T-helper 17 cell (primary cell): ENCODE measurements at regions not wholly inside any gene's neighbourhood (a gene's known extent, or its start where the extent isn't known, plus 50 kb on each side); places are given as distances from the start of the nearest gene placed in this dataset.
A peak's percentile ranks its signal among the peaks of the same experiment; 100 is the strongest.
"Not testable (repeated sequence)": the region's sequence is repeated elsewhere in the genome, so short reads cannot be mapped to it uniquely, and the experiment has no call there.

ENCODE experiments used
- ATAC-seq: fragments of 150-1000 bp; cut with Tn5 transposase; 2 replicates; pipeline ENCODE4 v1.10.0; 2021; ENCODE audit warnings: mild to moderate bottlenecking, moderate library complexity
- DNase-seq, 3 donors: peaks; one replicate each; pipeline versions ENCODE4 v3.0.0 to v3.0.0-alpha.2; 2020 to 2021
- H3K9me3 ChIP-seq: one replicate; pipeline ENCODE4 v1.7.0; 2013; ENCODE audit warnings: low read length, mild to moderate bottlenecking; ENCODE audit not compliant: control insufficient read depth, poor library complexity, severe bottlenecking
- H3K27ac Mint-ChIP-seq: one replicate; pipeline ENCODE4 v1.8.0; 2022; ENCODE audit warnings: mild to moderate bottlenecking, moderate library complexity, mixed read lengths
- H3K27me3 Mint-ChIP-seq: one replicate; pipeline ENCODE4 v1.8.0; 2022; ENCODE audit warnings: mixed read lengths
- H3K36me3 Mint-ChIP-seq: one replicate; pipeline ENCODE4 v1.8.0; 2022; ENCODE audit warnings: low read depth, mixed read lengths
- H3K4me1 Mint-ChIP-seq: one replicate; pipeline ENCODE4 v1.8.0; 2022; ENCODE audit warnings: mild to moderate bottlenecking, mixed read lengths
- H3K4me3 Mint-ChIP-seq: one replicate; pipeline ENCODE4 v1.8.0; 2022; ENCODE audit warnings: mild to moderate bottlenecking, moderate library complexity, mixed read lengths

DNA sequence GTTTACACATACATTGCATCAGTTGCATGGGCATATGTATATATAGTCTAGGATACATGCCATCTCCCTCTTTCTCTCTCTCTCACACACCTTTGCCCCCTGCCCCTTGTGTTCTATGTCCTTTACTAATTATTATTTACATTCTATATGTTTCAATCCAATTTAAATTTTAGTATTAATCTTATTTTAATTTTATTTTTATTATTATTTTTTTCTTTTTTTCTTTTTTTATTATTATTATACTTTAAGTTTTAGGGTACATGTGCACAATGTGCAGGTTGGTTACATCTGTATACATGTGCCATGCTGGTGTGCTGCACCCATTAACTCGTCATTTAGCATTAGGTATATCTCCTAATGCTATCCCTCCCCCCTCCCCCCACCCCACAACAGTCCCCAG is 421.1 kb downstream of the CCER1 start:
- not testable (repeated sequence) for H3K27me3 Mint-ChIP-seq, ATAC-seq, H3K36me3 Mint-ChIP-seq, H3K4me3 Mint-ChIP-seq, DNase-seq, H3K9me3 ChIP-seq, H3K4me1 Mint-ChIP-seq, H3K27ac Mint-ChIP-seq

DNA sequence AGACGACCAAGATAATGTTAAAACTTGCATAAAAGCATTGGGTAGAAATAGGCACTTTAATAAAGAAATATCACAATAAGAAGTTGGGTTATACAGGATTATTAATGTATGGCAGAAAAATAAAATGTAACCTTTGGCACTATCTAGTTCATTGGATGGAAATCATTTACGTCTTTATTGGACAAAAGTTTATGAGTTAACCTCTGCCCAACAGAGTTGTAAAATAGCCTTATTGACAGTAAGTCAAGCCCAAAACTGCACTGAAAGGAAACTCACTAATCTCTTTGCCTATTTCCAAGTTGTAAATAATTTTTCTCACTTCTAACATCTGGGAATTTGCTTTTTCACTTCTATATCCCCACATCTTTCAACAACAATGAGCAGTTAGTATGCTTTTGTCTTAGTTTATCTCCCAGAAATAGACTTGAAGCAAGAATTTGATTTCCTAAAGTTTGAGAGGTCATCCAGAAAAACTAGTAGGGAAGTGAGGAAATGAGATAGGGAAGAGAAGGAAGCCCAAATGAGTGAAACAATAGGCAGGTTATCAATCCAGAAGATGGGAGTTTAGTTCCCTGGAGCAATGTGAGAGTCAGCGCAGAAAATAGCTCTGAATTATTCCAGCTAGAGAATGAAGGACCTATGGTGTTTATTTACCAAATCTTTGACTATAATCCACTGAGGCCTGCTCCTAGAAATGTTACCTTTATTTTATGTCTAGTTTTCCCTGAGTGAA is 434.8 kb downstream of the CCER1 start:
- Mint-ChIP-seq H3K4me1 (peaks cover 4% of the 10 kb centered on the region), H3K36me3 (no peaks in the 10 kb centered on the region), H3K27me3 (no peaks in the 10 kb centered on the region), H3K27ac (no peak overlapping the region), H3K4me3 (no peak overlapping the region)
- no peak for DNase-seq
- no peak for ATAC-seq
- H3K9me3 ChIP-seq, result no peaks in the 10 kb centered on the region

DNA sequence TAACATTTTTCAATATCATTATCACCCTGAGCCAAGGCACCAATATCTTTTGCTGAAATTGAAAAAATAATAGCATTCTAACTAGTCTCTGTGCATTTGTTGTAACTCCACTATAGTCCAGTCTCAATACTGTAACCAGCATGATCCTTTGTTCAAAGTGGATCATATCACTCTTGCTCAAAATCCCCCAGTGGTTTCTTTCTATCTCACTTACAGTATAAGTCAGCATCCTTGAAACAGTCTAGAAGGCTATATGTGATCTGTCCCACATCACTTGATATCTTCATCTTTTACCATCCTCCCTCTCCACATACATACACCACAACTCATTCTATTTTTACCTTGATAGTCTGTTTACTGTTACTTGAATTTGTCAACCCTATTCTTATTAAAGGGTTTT is 435.7 kb downstream of the CCER1 start:
- H3K27ac Mint-ChIP-seq, result no peak overlapping the region
- ATAC-seq, result no peak
- DNase-seq, result no peak
- no peaks in the 10 kb centered on the region for H3K9me3 ChIP-seq
- H3K4me1 Mint-ChIP-seq, result peaks cover 5% of the 10 kb centered on the region
- no peaks in the 10 kb centered on the region for H3K36me3 Mint-ChIP-seq
- no peaks in the 10 kb centered on the region for H3K27me3 Mint-ChIP-seq
- no peak overlapping the region for H3K4me3 Mint-ChIP-seq

DNA sequence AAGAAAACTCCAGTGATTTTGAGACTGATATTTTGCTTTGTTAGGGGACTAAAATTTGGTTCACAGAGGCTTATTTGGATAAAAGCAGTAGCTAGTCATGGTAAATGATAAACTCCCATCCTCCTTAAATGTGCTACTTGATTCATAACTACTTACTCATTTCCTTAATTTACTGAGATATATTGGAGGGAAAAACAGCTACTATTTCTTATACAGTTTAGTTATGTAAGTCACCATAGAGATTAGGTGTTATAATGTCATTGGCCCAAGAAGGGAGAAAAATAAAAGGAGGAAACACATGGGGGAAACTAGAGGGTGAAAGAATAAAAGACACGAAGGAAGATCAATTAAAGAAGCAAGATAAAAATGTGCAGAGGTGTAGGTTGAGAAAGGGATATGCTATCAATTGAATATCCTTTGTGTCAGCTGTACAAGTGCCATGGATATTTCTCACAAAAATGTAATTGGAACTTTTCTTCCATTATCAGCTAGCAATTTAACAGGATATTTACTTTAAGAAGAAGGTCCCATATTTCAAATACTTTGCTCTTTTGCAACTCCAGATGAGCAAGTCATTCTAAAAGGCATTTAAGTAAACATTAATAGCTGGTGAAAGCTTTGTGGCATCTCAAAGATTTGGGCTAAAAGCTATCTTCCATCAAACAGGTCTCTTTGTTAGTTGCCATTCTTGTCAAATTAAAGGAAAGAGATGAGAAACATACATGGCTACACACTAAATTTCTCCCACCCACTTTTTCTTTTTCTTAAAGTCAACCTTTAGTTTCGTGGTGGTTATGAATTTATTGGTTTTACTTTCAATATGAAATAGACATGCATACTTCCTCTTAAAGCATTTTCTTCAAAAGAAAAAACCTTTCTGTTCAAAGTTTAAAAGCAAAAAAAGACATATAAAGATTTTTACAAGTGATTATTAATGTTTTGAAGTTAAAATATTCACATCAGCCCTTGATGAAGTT is 439.5 kb downstream of the CCER1 start:
- Mint-ChIP-seq H3K4me3 (peak overlapping the region; percentile 53), H3K27me3 (peaks cover 12% of the 10 kb centered on the region), H3K27ac (no peak overlapping the region), H3K36me3 (no peaks in the 10 kb centered on the region), H3K4me1 (peaks cover 5% of the 10 kb centered on the region)
- H3K9me3 ChIP-seq, result no peaks in the 10 kb centered on the region
- ATAC-seq, result no peak
- no peak for DNase-seq

DNA sequence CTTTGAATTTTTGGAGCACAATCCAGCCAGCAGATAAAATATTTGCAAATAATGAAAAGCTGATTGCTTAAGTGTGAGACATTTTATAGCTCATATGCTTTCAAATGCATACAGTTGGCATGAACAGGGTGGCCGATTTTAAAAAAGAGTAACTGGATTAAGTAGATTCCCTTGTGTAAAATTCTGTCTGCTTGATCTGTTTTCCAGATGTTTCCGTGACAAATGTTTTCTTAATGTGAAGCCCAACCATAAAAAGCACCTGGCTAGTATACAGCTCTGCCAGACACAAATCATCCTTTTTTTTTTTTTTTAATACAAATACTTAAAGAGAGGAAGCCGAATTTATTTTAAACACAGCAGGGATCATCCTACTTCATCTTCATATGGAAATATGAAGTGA is 440.7 kb downstream of the CCER1 start:
- no peaks in the 10 kb centered on the region for H3K9me3 ChIP-seq
- Mint-ChIP-seq H3K27me3 (peaks cover 12% of the 10 kb centered on the region), H3K36me3 (no peaks in the 10 kb centered on the region), H3K27ac (no peak overlapping the region), H3K4me1 (peaks cover 5% of the 10 kb centered on the region), H3K4me3 (no peak overlapping the region)
- ATAC-seq (no peak), DNase-seq (no peak)

DNA sequence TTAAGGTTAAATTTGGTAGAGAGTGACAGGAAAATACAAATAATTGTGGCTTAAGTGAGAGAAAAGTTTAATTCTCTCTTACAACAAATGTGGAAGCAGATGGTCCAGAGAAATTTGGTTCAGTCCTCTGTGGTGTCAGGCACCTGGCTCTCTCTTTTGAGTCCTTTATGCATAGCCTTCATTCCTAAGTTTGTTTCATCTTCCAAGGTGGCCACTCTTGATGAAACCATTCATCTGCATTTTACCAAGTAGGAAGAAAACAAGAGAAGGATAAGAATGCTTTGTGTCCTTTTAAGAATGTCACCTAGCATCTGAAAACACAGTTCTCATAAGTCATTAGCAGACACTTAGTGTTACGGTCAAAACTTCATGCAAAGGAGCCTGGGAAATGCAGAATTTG is 442.5 kb downstream of the CCER1 start:
- ATAC-seq (no peak), DNase-seq (no peak)
- Mint-ChIP-seq H3K27me3 (peaks cover 12% of the 10 kb centered on the region), H3K4me3 (no peak overlapping the region), H3K27ac (no peak overlapping the region), H3K36me3 (no peaks in the 10 kb centered on the region), H3K4me1 (peaks cover 5% of the 10 kb centered on the region)
- H3K9me3 ChIP-seq, result no peaks in the 10 kb centered on the region

DNA sequence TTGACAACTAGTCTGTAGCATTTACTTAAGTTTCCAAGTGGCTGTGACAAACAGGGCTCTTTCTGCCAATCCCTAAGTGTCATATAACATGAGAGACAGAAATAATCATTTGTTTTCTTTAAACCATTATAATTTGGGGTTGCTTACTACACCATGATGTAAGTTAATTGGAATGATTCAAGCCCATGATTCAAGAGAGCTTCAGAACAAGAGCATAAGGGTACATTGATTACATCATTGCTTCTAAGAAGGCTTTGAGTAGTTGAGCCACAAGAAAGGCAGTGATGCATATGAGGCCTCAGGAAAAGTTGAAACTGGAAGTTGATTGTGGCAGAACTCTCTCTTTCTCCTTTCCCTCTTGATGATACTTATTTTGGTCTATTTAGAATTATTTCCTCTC is 444.0 kb downstream of the CCER1 start:
- peaks cover 5% of the 10 kb centered on the region for H3K4me1 Mint-ChIP-seq
- H3K36me3 Mint-ChIP-seq, result no peaks in the 10 kb centered on the region
- no peak overlapping the region for H3K27ac Mint-ChIP-seq
- H3K9me3 ChIP-seq, result no peaks in the 10 kb centered on the region
- DNase-seq, result no peak
- H3K27me3 Mint-ChIP-seq, result peaks cover 12% of the 10 kb centered on the region
- H3K4me3 Mint-ChIP-seq, result no peak overlapping the region
- ATAC-seq, result no peak

DNA sequence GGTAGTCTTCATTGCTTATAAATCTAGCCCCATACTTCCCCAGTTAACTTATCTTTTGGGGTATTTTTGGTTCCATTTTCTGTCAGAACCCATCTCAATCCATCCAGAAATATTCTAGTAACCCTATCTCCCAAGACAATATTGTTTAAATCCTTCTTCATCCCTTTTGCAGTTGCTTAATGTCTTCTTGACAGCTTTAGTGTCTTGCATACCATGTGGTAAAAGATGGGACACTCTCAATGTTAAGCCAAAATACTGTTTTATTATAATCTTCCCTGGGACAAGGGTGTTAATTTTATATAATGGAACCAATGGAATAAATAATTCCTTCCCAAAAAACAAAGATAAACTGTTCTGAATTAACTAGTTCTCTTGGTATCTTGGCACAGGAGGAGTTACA is 450.2 kb downstream of the CCER1 start:
- H3K4me3 Mint-ChIP-seq, result no peak overlapping the region
- no peaks in the 10 kb centered on the region for H3K36me3 Mint-ChIP-seq
- H3K27me3 Mint-ChIP-seq, result peaks cover 5% of the 10 kb centered on the region
- no peak overlapping the region for H3K27ac Mint-ChIP-seq
- no peaks in the 10 kb centered on the region for H3K9me3 ChIP-seq
- no peaks in the 10 kb centered on the region for H3K4me1 Mint-ChIP-seq
- ATAC-seq, result no peak
- DNase-seq, result no peak

DNA sequence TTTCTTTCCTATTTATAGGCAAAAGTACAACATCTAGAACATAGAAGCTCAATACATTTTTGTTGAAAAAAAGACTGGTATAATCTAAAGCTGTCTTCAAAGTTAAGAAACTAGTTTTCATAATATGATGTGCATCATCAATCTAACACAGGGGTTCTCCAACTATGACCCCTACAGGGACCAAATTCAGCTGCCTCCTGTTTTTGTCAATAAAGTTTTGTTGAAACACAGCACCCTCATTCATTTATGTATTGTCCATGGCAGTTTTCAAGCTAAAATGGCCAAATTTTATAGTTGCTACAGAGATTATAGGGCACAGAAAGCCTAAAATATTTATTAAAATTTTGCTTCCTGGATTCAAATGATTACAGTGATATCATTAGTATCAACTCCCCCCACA is 452.9 kb downstream of the CCER1 start:
- no peak overlapping the region for H3K4me3 Mint-ChIP-seq
- no peak overlapping the region for H3K27ac Mint-ChIP-seq
- no peaks in the 10 kb centered on the region for H3K4me1 Mint-ChIP-seq
- no peaks in the 10 kb centered on the region for H3K36me3 Mint-ChIP-seq
- H3K27me3 Mint-ChIP-seq, result peaks cover 5% of the 10 kb centered on the region
- no peak for ATAC-seq
- no peak for DNase-seq
- H3K9me3 ChIP-seq, result no peaks in the 10 kb centered on the region

DNA sequence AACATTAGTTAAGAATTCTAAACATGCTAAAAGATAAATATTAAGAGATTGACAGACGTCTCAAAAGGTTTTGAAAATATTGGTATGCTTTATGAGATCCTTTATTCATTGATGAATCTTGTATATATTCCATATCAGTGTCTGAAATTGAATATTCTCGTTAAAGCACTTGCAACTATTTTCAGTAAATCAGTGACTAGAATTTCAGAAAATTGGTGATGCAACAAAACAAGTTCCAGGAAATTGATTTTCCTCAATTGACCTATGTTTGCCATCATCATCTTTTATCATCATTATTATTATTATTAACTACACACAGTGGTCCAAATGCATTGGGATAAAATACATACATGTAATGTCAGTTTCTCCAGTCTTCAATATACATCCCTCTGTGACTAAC is 453.6 kb downstream of the CCER1 start:
- Mint-ChIP-seq H3K27ac (no peak overlapping the region), H3K4me3 (no peak overlapping the region), H3K27me3 (peaks cover 5% of the 10 kb centered on the region), H3K4me1 (peaks cover 2% of the 10 kb centered on the region), H3K36me3 (no peaks in the 10 kb centered on the region)
- no peaks in the 10 kb centered on the region for H3K9me3 ChIP-seq
- DNase-seq (no peak), ATAC-seq (no peak)

DNA sequence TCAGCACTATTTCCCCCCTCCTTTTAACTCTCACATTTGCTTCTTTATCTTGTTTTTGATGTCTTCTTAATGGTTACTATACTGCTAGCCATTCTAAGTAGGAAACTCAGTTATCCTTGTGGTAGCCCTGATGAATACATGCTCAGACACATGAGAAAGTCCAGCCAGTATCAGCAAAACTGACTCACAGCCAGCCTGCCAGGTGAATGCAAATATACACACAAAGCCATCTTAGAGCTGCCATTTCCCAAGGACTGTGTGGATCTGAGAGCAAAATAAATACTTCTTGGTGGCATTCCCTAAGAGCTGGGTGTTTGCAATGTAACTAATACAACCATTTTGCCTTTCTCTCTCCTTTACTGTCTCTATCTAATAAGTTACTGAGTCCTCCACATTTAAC is 455.2 kb downstream of the CCER1 start:
- H3K9me3 ChIP-seq, result no peaks in the 10 kb centered on the region
- Mint-ChIP-seq H3K27me3 (peaks cover 5% of the 10 kb centered on the region), H3K4me3 (no peak overlapping the region), H3K36me3 (no peaks in the 10 kb centered on the region), H3K4me1 (peaks cover 2% of the 10 kb centered on the region), H3K27ac (no peak overlapping the region)
- ATAC-seq (no peak), DNase-seq (no peak)

DNA sequence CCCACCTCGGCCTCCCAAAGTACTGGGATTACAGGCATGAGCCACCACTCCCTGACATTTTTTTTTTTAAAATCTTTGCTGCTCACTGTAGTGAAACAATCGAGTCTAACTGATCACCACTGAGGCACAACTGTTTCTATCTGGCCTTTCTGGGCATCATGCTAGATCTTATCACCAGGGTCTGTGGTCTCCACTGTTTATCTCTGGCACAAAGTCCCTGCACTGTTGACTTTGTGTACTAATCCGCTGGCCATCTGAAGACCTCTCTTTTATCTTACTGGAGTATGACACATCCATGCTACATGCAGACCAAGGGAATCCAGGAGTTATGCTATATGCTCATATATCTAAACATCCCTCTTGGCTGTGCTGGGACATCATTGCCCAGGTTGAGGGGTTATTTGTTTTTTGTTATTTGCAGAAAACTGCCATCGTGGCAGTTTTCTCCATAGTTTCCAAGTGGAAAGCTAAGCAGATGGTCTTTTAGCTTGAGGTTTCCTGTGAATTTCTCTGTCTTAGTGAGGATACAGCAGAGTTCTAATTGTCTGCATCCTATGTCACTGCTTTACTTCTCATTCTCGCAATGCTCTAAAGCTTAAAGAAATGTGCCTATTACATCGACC is 456.9 kb downstream of the CCER1 start:
- no peak for DNase-seq
- no peak for ATAC-seq
- H3K36me3 Mint-ChIP-seq, result no peaks in the 10 kb centered on the region
- peaks cover 5% of the 10 kb centered on the region for H3K27me3 Mint-ChIP-seq
- no peak overlapping the region for H3K27ac Mint-ChIP-seq
- no peaks in the 10 kb centered on the region for H3K9me3 ChIP-seq
- H3K4me3 Mint-ChIP-seq, result no peak overlapping the region
- peaks cover 2% of the 10 kb centered on the region for H3K4me1 Mint-ChIP-seq

DNA sequence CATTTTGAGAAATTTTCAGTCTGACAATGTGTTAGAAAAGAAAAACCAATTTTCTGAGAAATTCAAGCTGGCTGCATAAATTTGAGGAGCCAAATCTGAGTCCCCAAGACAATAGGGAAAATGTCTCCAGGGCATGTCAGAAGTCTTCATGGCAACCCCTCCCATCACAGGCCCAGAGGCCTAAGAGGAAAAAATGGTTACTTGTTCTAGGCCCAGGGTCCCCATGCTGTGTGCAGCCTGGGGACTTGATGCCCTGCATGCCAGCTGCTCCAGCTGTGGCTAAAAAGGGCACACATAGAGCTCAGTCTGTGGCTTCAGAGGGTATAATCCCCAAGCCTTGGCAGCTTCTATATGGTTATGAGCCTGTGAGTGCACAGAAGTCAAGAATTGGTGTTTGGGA is 464.6 kb downstream of the CCER1 start:
- H3K9me3 ChIP-seq, result no peaks in the 10 kb centered on the region
- no peak for ATAC-seq
- no peaks in the 10 kb centered on the region for H3K27me3 Mint-ChIP-seq
- H3K36me3 Mint-ChIP-seq, result no peaks in the 10 kb centered on the region
- no peak overlapping the region for H3K4me3 Mint-ChIP-seq
- no peak for DNase-seq
- no peaks in the 10 kb centered on the region for H3K4me1 Mint-ChIP-seq
- no peak overlapping the region for H3K27ac Mint-ChIP-seq
